ENCODE measurements at regions not wholly inside any gene's neighbourhood (a gene's known extent, or its start where the extent isn't known, plus 50 kb on each side); places are given as distances from the start of the nearest gene placed in this dataset.

GRCh38 chr15:46580487-46580886, 945.7 kb downstream of the SQOR start:
- H3K4me1 ChIP-seq (ENCODE audit: insufficient read depth, low read length, severe bottlenecking): no peaks in the 10 kb centered on the region
- H3K79me2 ChIP-seq (ENCODE audit: insufficient read depth, low read length): no peaks in the 10 kb centered on the region
- no peak overlapping the region for H2AFZ ChIP-seq (ENCODE audit: low read length)
- H3K9ac ChIP-seq (ENCODE audit: low read length): no peak overlapping the region
- no peaks in the 10 kb centered on the region for H3K9me2 ChIP-seq (ENCODE audit: low read depth, low read length)
- H3F3A ChIP-seq (ENCODE audit: insufficient read depth, low read length): no peaks in the 10 kb centered on the region
- no peaks in the 10 kb centered on the region for H4K20me1 ChIP-seq (ENCODE audit: insufficient read depth, low read length)
- TF ChIP-seq CTCF (IDR thresholded peaks at IDR 0.05; ENCODE audit: low read length) (no peak), EZH2 (IDR thresholded peaks at IDR 0.05; ENCODE audit: borderline replicate concordance, low read length) (no peak)
- no peak overlapping the region for H3K27ac ChIP-seq (ENCODE audit: low read depth, low read length, poor library complexity, severe bottlenecking)
- no peak overlapping the region for H3K4me3 ChIP-seq (ENCODE audit: low read depth, low read length, poor library complexity, severe bottlenecking)
- H3K4me2 ChIP-seq (ENCODE audit: low read length): no peak overlapping the region
- no peaks in the 10 kb centered on the region for H3K36me3 ChIP-seq (ENCODE audit: insufficient read depth, low read length)
- H3K27me3 ChIP-seq (ENCODE audit: insufficient read depth, low read length): no peaks in the 10 kb centered on the region
- H3K9me3 ChIP-seq (ENCODE audit: low read length): no peaks in the 10 kb centered on the region

GRCh38 chr15:46580924-46581323, 946.1 kb downstream of the SQOR start:
- H3K27ac ChIP-seq (ENCODE audit: low read depth, low read length, poor library complexity, severe bottlenecking): no peak overlapping the region
- no peak overlapping the region for H3K9ac ChIP-seq (ENCODE audit: low read length)
- H3F3A ChIP-seq (ENCODE audit: insufficient read depth, low read length): no peaks in the 10 kb centered on the region
- H3K4me2 ChIP-seq (ENCODE audit: low read length): no peak overlapping the region
- H3K9me3 ChIP-seq (ENCODE audit: low read length): no peaks in the 10 kb centered on the region
- no peaks in the 10 kb centered on the region for H3K79me2 ChIP-seq (ENCODE audit: insufficient read depth, low read length)
- H3K27me3 ChIP-seq (ENCODE audit: insufficient read depth, low read length): no peaks in the 10 kb centered on the region
- no peaks in the 10 kb centered on the region for H3K36me3 ChIP-seq (ENCODE audit: insufficient read depth, low read length)
- no peaks in the 10 kb centered on the region for H3K4me1 ChIP-seq (ENCODE audit: insufficient read depth, low read length, severe bottlenecking)
- no peak for TF ChIP-seq EZH2 (IDR thresholded peaks at IDR 0.05; ENCODE audit: borderline replicate concordance, low read length)
- no peak for TF ChIP-seq CTCF (IDR thresholded peaks at IDR 0.05; ENCODE audit: low read length)
- H2AFZ ChIP-seq (ENCODE audit: low read length): no peak overlapping the region
- H4K20me1 ChIP-seq (ENCODE audit: insufficient read depth, low read length): no peaks in the 10 kb centered on the region
- no peaks in the 10 kb centered on the region for H3K9me2 ChIP-seq (ENCODE audit: low read depth, low read length)
- no peak overlapping the region for H3K4me3 ChIP-seq (ENCODE audit: low read depth, low read length, poor library complexity, severe bottlenecking)

GRCh38 chr15:46589088-46589487, 954.3 kb downstream of the SQOR start:
- no peak overlapping the region for H3K4me3 ChIP-seq (ENCODE audit: low read depth, low read length, poor library complexity, severe bottlenecking)
- no peaks in the 10 kb centered on the region for H3K4me1 ChIP-seq (ENCODE audit: insufficient read depth, low read length, severe bottlenecking)
- H2AFZ ChIP-seq (ENCODE audit: low read length): no peak overlapping the region
- no peaks in the 10 kb centered on the region for H3K36me3 ChIP-seq (ENCODE audit: insufficient read depth, low read length)
- no peaks in the 10 kb centered on the region for H4K20me1 ChIP-seq (ENCODE audit: insufficient read depth, low read length)
- no peak overlapping the region for H3K4me2 ChIP-seq (ENCODE audit: low read length)
- H3K9me2 ChIP-seq (ENCODE audit: low read depth, low read length): no peaks in the 10 kb centered on the region
- no peaks in the 10 kb centered on the region for H3K27me3 ChIP-seq (ENCODE audit: insufficient read depth, low read length)
- no peak overlapping the region for H3K27ac ChIP-seq (ENCODE audit: low read depth, low read length, poor library complexity, severe bottlenecking)
- TF ChIP-seq EZH2 (IDR thresholded peaks at IDR 0.05; ENCODE audit: borderline replicate concordance, low read length) (no peak), CTCF (IDR thresholded peaks at IDR 0.05; ENCODE audit: low read length) (no peak)
- H3F3A ChIP-seq (ENCODE audit: insufficient read depth, low read length): no peaks in the 10 kb centered on the region
- H3K9me3 ChIP-seq (ENCODE audit: low read length): no peaks in the 10 kb centered on the region
- no peak overlapping the region for H3K9ac ChIP-seq (ENCODE audit: low read length)
- H3K79me2 ChIP-seq (ENCODE audit: insufficient read depth, low read length): no peaks in the 10 kb centered on the region
